ENCODE measurements at regions not wholly inside any gene's neighbourhood (a gene's known extent, or its start where the extent isn't known, plus 50 kb on each side); places are given as distances from the start of the nearest gene placed in this dataset.

DNA sequence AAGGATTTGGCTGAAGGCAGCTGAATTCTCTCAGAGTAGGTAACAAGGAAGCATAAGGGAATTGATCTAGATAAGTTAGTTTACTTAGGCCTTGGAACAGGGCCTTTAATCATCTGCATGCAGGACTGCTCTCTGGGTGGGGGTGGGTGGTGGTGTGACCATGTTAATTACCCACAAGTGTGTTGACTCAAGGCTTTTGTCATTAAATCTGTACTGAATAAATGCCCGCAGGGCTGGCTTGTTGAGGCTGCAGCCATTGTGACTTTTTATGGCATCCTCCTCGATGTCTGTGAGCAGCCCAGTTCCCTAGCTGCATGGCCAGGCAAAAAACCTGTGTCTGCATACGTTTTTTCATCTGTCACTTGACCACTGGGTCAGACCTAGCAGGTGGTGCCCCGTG lies 63.5 kb upstream of the ASCC3 start:
- no peaks in the 10 kb centered on the region for H3K36me3 ChIP-seq
- intact Hi-C loops (cut with DNase I; ENCODE audit: low total_unique reads), result no loop called here
- WGBS, 5 donors, result 65 to 81% (median 78%) methylated on average over 4 of the region's 4 CpGs
- no peak overlapping the region for H3K4me3 ChIP-seq
- H3K27ac ChIP-seq, result no peak overlapping the region
- H3K4me1 ChIP-seq, result no peaks in the 10 kb centered on the region
- TF ChIP-seq POLR2AphosphoS5 (IDR thresholded peaks at IDR 0.05), result no peak
- no peak for TF ChIP-seq CTCF (IDR thresholded peaks at IDR 0.05 in 8 of 11, conservative IDR thresholded peaks at IDR 0.05 in 3 of 11)
- no peak for TF ChIP-seq POLR2A (IDR thresholded peaks at IDR 0.05)
- no peaks in the 10 kb centered on the region for H3K27me3 ChIP-seq (replicated peaks in 1 of 7)
- H3K9me3 ChIP-seq, result peaks cover 0 to 24% (median 9%) of the 10 kb centered on the region in 8 donors
- DNase-seq, result no peak

GRCh38 chr6:100946021-100946540 lies 65.0 kb upstream of the ASCC3 start:
- 82 to 94% (median 85%) methylated on average over 3 to 4 of the region's 4 CpGs for WGBS, 5 donors
- intact Hi-C loops (cut with DNase I; ENCODE audit: low total_unique reads), result no loop called here
- Histone ChIP-seq H3K36me3 (no peaks in the 10 kb centered on the region), H3K27ac (no peak overlapping the region), H3K9me3 (peaks cover 0 to 18% (median 7%) of the 10 kb centered on the region in 8 donors), H3K4me1 (no peaks in the 10 kb centered on the region), H3K4me3 (no peak overlapping the region), H3K27me3 (replicated peaks in 1 of 7) (no peaks in the 10 kb centered on the region)
- no peak for DNase-seq
- TF ChIP-seq CTCF (IDR thresholded peaks at IDR 0.05 in 8 of 11, conservative IDR thresholded peaks at IDR 0.05 in 3 of 11), result no peak
- no peak for TF ChIP-seq POLR2A (IDR thresholded peaks at IDR 0.05)
- TF ChIP-seq POLR2AphosphoS5 (IDR thresholded peaks at IDR 0.05), result no peak

- intact Hi-C loops (cut with DNase I; ENCODE audit: low total_unique reads), result no loop called here
- Histone ChIP-seq H3K4me3 (no peak overlapping the region), H3K4me1 (no peaks in the 10 kb centered on the region), H3K27me3 (replicated peaks in 1 of 7) (no peaks in the 10 kb centered on the region), H3K36me3 (no peaks in the 10 kb centered on the region), H3K27ac (no peak overlapping the region), H3K9me3 (peaks cover 0 to 18% (median 7%) of the 10 kb centered on the region in 8 donors)
- TF ChIP-seq POLR2A (IDR thresholded peaks at IDR 0.05) (no peak), POLR2AphosphoS5 (IDR thresholded peaks at IDR 0.05) (no peak), CTCF (IDR thresholded peaks at IDR 0.05 in 8 of 11, conservative IDR thresholded peaks at IDR 0.05 in 3 of 11) (no peak)
- WGBS, 5 donors, result 83 to 98% (median 93%) methylated on average over 3 of the region's 3 CpGs
- no peak for DNase-seq
Measured at GRCh38 chr6:100946711-100947110, 65.6 kb upstream of the ASCC3 start.

GRCh38 chr6:100948381-100949133 lies 67.4 kb upstream of the ASCC3 start:
- 27 to 59% (median 47%) methylated on average over 3 of the region's 3 CpGs for WGBS, 5 donors

More at GRCh38 chr6:100948381-100949133, 67.4 kb upstream of the ASCC3 start:
- Histone ChIP-seq H3K4me3 (no peak overlapping the region), H3K9me3 (peaks cover 0 to 18% (median 7%) of the 10 kb centered on the region in 8 donors), H3K36me3 (no peaks in the 10 kb centered on the region), H3K27me3 (replicated peaks in 1 of 7) (no peaks in the 10 kb centered on the region), H3K27ac (no peak overlapping the region), H3K4me1 (no peaks in the 10 kb centered on the region)
- intact Hi-C loops (cut with DNase I; ENCODE audit: low total_unique reads), result no loop called here
- DNase-seq, result no peak
- TF ChIP-seq POLR2AphosphoS5 (IDR thresholded peaks at IDR 0.05), result no peak
- no peak for TF ChIP-seq POLR2A (IDR thresholded peaks at IDR 0.05)
- TF ChIP-seq CTCF (IDR thresholded peaks at IDR 0.05 in 8 of 11, conservative IDR thresholded peaks at IDR 0.05 in 3 of 11), result no peak
